SU-DHL-6 (cell line): ENCODE measurements at regions not wholly inside any gene's neighbourhood (a gene's known extent, or its start where the extent isn't known, plus 50 kb on each side); places are given as distances from the start of the nearest gene placed in this dataset.

Experiments
- H2AFZ ChIP-seq: fragments of 200-600 bp; sonication (generic); 2 replicates; pipeline ENCODE4 v1.6.1; 2014; ENCODE audit warnings: low read depth, mild to moderate bottlenecking, moderate library complexity, mixed read lengths, antibody characterized with exemption, low read length; ENCODE audit not compliant: severe bottlenecking
- H3F3A ChIP-seq: fragments of 200-600 bp; shearing (Covaris generic); 2 replicates; pipeline ENCODE4 v1.6.0; 2016; ENCODE audit warnings: antibody characterized with exemption, mild to moderate bottlenecking; ENCODE audit not compliant: insufficient read depth
- H3K27ac ChIP-seq: fragments of 200-600 bp; sonication (generic); 2 replicates; pipeline ENCODE4 v1.5.1; 2016; ENCODE audit warnings: low read depth, mild to moderate bottlenecking, low read length, moderate library complexity, mixed read lengths
- H3K27me3 ChIP-seq: fragments of 200-600 bp; sonication (generic), shearing (Covaris generic); 2 replicates; pipeline ENCODE4 v1.6.0; 2014; ENCODE audit warnings: mild to moderate bottlenecking, low read length
- H3K36me3 ChIP-seq: fragments of 200-600 bp; sonication (generic); 2 replicates; pipeline ENCODE4 v1.6.1; 2014; ENCODE audit warnings: mild to moderate bottlenecking, low read length, mixed read lengths
- H3K4me2 ChIP-seq: fragments of 300-600, 200-600 bp; shearing (Covaris generic), sonication (generic); 2 replicates; pipeline ENCODE4 v1.6.0; 2014; ENCODE audit warnings: low read length, low read depth, mild to moderate bottlenecking; ENCODE audit not compliant: poor library complexity, severe bottlenecking
- H3K4me3 ChIP-seq: fragments of 200-600 bp; sonication (generic); 2 replicates; pipeline ENCODE4 v1.5.1; 2014; ENCODE audit warnings: antibody characterized with exemption, low read length, mild to moderate bottlenecking, mixed read lengths; ENCODE audit not compliant: insufficient read depth, poor library complexity, severe bottlenecking
- H3K79me2 ChIP-seq: fragments of 200-600 bp; sonication (generic); 2 replicates; pipeline ENCODE4 v1.6.1; 2014; ENCODE audit warnings: mild to moderate bottlenecking, low read length, moderate library complexity; ENCODE audit not compliant: insufficient read depth
- H3K9ac ChIP-seq: fragments of 200-600 bp; sonication (generic); 2 replicates; pipeline ENCODE4 v1.7.0; 2014; ENCODE audit warnings: mild to moderate bottlenecking, low read length
- H3K9me2 ChIP-seq: fragments of 200-600 bp; sonication (generic); replicated peaks from 2 replicates; pipeline ENCODE4 v1.6.1; 2014; ENCODE audit warnings: low read length; ENCODE audit not compliant: insufficient read depth
- H3K9me3 ChIP-seq: fragments of 200-600 bp; sonication (generic); 2 replicates; pipeline ENCODE4 v1.6.1; 2014; ENCODE audit warnings: low read length, mixed read lengths; ENCODE audit not compliant: insufficient read depth
- H4K20me1 ChIP-seq: fragments of 200-600 bp; sonication (generic); 2 replicates; pipeline ENCODE4 v1.6.1; 2014; ENCODE audit warnings: low read depth, mild to moderate bottlenecking, antibody characterized with exemption, low read length, moderate library complexity, mixed read lengths
- CTCF ChIP-seq: fragments of 200-600 bp; sonication (generic); IDR thresholded peaks from one replicate; pipeline ENCODE4 v1.5.1; 2017; ENCODE audit warnings: antibody characterized with exemption, mild to moderate bottlenecking, low read length, moderate library complexity; ENCODE audit not compliant: insufficient read depth, poor library complexity, severe bottlenecking
- EZH2phosphoT487 ChIP-seq: fragments of 200-600 bp; sonication (generic), shearing (Covaris generic); conservative IDR thresholded peaks from 2 replicates; pipeline ENCODE4 v1.6.1; 2018; ENCODE audit warnings: mild to moderate bottlenecking, antibody characterized with exemption, low read length, moderate library complexity, mixed read lengths

DNA sequence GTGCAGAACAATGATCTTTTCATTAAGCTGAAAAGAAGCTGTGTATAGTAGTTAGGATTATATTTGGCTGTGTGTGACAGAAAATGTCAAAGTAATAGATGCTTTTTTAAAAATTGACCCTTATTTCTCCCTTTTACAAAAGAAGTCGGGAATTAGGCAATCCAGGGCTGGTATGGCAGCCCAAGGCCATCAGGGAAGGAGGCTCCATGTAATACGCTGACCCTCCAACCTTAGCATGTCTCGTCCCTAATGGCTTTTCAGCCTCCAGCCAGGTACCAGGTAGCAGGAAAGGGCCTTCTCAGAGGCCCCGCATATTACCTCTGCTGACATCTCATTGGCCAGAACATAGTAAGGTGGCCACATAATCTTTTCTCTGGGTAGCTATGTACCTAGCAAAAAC, 79.7 kb downstream of the VCPKMT start:
- TF ChIP-seq CTCF (no peak), EZH2phosphoT487 (no peak)
- no peaks in the 10 kb centered on the region for H4K20me1 ChIP-seq
- H3K79me2 ChIP-seq: no peaks in the 10 kb centered on the region
- H3K4me2 ChIP-seq: no peak overlapping the region
- H3F3A ChIP-seq: no peaks in the 10 kb centered on the region
- H3K36me3 ChIP-seq: no peaks in the 10 kb centered on the region
- no peak overlapping the region for H2AFZ ChIP-seq
- H3K27me3 ChIP-seq: no peaks in the 10 kb centered on the region
- no peaks in the 10 kb centered on the region for H3K9me2 ChIP-seq
- H3K9me3 ChIP-seq: no peaks in the 10 kb centered on the region
- no peak overlapping the region for H3K4me3 ChIP-seq
- H3K9ac ChIP-seq: no peak overlapping the region
- H3K27ac ChIP-seq: no peak overlapping the region

- Histone ChIP-seq H3K27ac (no peak overlapping the region), H3K79me2 (no peaks in the 10 kb centered on the region), H3K27me3 (no peaks in the 10 kb centered on the region), H4K20me1 (no peaks in the 10 kb centered on the region), H3K9ac (no peak overlapping the region), H3K36me3 (no peaks in the 10 kb centered on the region), H3K4me3 (no peak overlapping the region), H3K9me3 (no peaks in the 10 kb centered on the region), H3K4me2 (no peak overlapping the region), H3K9me2 (no peaks in the 10 kb centered on the region), H3F3A (no peaks in the 10 kb centered on the region), H2AFZ (no peak overlapping the region)
- TF ChIP-seq CTCF: no peak
- no peak for TF ChIP-seq EZH2phosphoT487
Measured at GRCh38 chr14:50037240-50037639, 79.1 kb downstream of the VCPKMT start.

- Histone ChIP-seq H2AFZ (no peak overlapping the region), H3K27ac (no peak overlapping the region), H3K9me2 (no peaks in the 10 kb centered on the region), H3F3A (no peaks in the 10 kb centered on the region), H4K20me1 (no peaks in the 10 kb centered on the region), H3K4me3 (no peak overlapping the region), H3K9me3 (no peaks in the 10 kb centered on the region), H3K9ac (no peak overlapping the region), H3K27me3 (no peaks in the 10 kb centered on the region), H3K36me3 (no peaks in the 10 kb centered on the region), H3K4me2 (no peak overlapping the region), H3K79me2 (no peaks in the 10 kb centered on the region)
- TF ChIP-seq EZH2phosphoT487 (no peak), CTCF (no peak)
Measured at GRCh38 chr14:50037852-50038251, 78.5 kb downstream of the VCPKMT start.
